ENCODE measurements at regions not wholly inside any gene's neighbourhood (a gene's known extent, or its start where the extent isn't known, plus 50 kb on each side); places are given as distances from the start of the nearest gene placed in this dataset.
"Not testable (repeated sequence)": the region's sequence is repeated elsewhere in the genome, so short reads cannot be mapped to it uniquely, and the experiment has no call there.

DNA sequence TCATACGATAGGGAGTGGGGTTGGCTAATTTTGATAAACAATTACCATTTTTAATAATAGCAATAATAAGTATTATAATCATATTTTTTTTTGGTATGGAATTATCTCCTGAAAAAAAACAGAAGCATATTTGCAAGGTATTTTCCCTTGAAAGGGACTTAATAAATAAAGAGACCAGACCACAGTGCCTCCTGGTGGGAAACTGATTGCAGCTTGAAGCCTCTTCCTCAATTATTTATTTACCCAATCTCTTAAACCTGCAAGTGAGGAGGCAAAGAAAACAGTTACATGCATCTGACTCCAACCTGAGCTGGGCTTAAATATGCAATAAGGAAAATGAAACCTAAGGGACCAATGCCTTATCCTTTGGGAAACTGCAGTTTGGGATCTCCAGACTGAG lies 388.1 kb upstream of the ACO1 start:
- DNase-seq (ENCODE audit: low read depth) = no peak

DNA sequence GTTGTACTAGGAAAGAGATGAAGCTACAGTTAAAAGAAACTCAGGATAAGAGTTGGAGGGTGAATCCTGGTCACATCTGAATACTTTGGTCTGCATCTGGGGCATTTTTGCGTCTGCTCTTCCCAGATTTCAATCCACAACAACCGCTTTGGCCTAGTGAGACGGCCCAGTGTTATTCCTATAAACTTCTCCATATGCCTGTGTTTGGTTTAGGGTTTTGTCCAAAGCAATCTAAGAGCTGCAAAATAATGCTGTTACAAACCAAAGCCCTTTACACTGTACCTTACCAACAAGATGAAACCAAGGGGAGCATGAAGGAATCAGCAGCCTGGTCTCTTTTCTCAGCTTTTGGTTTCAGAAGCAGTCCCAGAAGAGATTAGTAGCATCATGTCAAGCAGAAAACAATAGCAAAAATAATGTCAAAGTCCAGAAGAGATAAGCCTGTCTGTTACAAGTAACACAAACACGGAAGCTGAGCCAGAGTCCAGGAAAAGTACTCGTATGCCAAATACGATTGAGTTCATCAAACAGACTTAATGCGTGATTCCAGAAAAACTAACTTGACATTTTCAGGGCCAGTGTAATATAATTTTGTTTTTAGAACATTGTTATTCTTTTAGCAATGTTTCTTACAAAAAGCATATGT lies 379.9 kb upstream of the ACO1 start:
- no peak for DNase-seq (ENCODE audit: low read depth)

DNA sequence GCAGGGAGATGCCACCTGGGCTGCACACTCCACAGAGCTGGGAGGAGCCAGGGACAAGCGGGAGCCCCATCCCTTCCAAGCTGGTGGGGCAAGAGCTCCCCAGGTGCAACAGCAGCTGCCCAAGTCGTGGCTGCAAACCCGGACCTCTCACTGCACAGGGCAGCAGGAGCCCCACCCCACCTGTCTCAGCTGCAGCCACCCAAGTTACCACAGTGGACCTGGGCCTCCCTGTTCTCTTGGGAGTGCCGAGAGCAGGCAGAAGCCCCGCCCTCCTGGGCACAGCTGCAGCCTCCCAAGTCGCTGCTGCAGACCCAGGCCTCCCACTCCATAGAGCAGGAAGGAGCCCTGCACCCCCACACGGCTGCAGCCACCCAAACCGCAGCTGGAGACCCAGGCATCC lies 374.1 kb upstream of the ACO1 start:
- DNase-seq (ENCODE audit: low read depth) = no peak

DNA sequence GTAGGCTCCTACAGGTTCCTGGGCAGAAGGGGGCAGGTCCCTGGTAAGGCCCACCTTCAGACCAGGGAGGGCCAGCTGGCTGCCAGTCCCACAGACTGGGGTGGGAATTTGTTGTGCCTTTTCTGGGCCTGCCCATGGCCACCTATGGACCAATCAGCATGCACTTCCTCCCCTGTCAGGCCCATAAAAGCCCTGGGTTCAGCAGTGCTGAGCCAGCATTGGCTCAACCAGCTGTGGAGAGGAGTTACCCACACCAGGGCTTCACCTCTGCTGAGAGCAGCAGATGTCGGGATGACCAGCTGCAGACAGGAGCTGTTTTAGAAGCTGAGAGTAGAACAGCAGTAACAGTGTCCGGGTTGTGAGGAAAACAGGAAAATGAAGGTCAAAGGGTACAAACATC lies 373.4 kb upstream of the ACO1 start:
- no peak for DNase-seq (ENCODE audit: low read depth)

DNA sequence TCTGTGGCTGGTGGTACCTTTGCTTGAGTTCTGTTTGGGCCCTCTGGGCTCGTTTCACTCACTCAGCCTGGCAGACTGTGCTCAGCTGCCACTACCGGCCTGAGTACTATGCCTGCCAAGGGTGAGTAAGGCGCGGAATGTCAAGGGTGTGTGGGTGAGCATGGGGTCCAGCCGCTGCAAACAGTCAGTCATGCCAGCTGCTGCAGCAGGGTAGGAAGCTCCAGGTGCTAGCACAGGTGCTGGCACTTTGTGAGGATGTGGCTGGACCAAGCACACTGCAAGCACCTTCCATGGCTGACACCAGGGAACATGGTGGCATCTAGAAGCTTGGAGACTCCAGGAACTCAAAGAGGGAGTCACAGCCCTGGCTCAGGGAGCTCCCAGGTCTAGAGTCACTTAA lies 368.6 kb upstream of the ACO1 start:
- no peak for DNase-seq (ENCODE audit: low read depth)

DNA sequence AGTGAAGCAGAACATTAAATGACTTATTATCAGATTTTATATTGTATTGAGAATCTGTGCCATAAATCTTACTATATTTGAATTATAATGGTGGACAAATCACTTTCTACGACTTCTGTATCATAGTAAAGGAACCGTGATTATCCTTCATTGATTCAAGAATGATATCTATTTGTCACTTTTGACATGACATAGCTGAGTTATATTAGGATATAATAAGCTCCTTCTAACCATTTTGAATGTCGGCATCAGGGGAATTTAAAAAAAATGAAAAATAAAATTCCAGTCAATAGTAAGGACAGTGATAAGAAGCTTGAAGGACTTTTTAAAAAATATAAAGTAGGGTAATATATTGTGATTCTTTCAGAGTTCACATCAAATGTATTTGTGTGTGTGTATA lies 338.9 kb upstream of the ACO1 start:
- DNase-seq (ENCODE audit: low read depth) = no peak

DNA sequence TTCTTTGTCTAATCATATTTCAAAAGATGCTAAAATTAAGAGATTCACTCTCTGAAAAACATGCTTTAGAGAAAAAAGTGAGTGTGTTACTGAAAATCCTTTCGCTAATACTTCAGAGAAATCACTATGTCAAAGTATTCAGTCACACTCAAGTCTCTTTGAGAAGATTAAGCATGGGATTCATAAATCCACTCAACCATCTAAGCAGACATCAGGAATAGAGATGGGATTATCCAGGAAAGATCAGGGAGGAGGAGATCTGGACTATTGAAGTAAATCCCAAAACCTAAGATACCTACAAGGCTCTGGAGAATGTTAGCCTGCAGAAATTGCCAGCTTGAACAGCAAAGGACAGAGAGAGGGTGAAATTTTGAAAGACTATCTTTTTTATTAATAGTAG lies 317.2 kb upstream of the ACO1 start:
- DNase-seq (ENCODE audit: low read depth) = no peak

DNA sequence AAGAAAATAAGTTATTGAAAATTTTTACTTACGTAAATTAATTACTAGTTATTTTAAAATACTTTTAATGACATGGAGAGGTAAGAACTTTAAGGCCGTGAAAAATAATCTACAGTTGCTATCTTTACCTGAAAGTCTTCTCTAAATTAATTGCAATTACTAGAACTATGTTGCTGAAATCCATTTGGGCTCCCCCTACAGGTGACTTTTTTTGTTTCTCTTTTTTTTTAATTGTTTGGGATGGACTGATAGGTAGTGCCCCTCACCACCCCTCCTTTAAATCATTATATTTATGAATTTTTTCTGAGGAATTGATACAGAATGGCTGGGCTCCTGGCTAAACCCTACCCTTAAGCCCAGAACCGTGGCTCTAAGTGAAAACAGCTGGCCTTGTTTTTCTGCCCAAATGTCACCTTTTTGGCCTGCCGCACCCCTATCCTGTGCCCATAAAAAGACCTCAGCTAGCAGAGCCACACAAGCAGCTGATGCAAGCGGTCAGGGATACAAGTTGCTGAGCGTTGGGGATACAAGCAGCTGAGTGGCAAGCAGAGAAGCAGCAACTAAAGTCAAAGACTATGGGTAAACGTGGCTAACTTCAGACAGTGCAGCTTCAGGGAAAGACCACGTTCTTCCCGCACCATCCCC lies 315.2 kb upstream of the ACO1 start:
- no peak for DNase-seq (ENCODE audit: low read depth)

DNA sequence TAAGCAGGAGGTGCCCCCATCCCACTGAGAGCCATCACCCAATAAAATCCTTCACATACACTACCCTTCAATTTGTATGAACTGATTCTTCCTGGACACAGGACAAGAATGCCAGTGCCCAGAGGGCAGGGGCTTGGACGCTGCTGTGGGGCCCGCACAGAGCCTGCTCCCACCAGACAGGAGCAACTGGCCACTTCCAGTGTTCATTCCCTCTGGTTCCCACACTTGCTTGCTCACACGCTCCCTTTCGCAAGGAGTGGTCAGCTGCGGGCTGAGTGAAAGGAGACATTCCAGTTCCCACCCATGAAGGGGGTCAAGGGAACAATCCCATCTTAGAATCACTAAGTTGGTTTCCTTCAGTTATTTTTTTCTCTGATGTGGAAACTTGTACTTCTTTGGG lies 314.5 kb upstream of the ACO1 start:
- no peak for DNase-seq (ENCODE audit: low read depth)

DNA sequence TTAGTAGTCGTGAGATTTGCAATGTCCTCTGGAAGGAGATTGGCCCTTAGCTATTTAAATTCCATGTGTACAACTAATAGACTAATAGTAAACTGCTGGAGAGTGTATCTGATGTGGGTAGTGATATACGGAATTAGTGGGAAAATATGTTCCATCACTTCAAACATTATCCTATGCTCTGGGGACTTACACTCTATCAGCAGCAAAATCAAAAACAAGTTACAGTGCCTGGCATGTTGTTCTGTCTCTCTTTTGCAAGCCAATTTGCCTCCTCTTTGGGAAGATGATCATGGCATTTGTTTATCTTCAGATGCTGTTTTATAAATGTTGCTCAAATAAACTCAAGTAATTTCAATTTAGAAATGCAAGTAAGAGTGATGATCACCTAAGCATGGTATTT lies 311.9 kb upstream of the ACO1 start:
- no peak for DNase-seq (ENCODE audit: low read depth)

DNA sequence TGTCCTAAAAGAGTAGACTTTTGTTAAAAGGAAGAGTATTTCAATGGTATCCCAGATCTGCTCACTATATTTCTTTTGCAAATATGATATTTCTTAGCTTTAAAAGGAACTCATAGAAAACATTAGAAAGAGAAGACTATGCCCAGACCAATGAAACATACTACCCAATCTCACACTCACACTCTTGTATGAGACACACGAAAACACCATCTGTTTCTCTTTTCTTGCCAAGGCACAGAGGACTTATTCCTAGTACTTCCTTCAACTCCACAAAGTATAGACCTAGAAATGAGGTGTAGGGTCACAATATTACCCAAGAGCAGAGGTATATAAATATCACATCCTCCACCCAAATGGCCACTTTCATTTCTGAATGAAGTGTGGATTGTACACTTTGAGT lies 292.4 kb upstream of the ACO1 start:
- DNase-seq (ENCODE audit: low read depth) = no peak

DNA sequence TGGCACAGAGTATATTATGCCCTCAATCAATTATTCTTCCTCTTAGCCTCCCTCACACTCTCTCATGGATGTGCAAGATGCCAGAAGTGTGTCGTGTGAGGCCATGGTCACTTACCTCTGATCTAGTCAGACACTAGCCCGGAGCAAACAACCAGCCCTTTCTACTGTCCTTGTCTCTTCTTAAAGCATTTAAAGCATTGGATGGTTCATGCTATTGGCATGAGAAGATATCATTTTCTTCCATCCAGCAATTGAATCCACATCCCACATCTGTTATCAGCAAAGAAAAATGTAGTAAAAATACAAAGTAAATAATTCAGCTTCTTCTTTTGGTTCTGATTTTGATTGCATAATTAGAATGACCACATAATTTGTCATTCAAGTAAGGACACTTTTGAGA lies 267.2 kb upstream of the ACO1 start:
- DNase-seq (ENCODE audit: low read depth) = no peak

DNA sequence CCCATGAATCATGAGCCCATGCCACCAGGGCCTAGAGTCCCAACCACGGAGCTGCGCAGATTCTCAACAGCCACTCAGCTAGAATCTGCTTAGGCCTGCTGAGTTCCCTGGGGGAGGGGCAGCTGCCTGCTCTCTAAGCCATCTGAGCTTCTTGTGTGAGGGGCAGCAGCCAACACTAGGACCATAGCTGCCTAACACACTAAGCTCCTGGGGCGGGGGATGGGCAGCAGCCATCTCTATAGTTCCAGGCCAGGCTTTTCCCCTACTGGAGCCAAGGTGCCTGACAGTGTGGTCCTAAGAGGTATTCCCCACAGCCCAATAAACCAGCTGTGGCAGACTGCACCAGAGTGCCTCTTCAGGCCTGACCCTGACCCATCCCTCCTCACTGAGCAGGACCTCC lies 255.9 kb upstream of the ACO1 start:
- DNase-seq (ENCODE audit: low read depth) = no peak

DNA sequence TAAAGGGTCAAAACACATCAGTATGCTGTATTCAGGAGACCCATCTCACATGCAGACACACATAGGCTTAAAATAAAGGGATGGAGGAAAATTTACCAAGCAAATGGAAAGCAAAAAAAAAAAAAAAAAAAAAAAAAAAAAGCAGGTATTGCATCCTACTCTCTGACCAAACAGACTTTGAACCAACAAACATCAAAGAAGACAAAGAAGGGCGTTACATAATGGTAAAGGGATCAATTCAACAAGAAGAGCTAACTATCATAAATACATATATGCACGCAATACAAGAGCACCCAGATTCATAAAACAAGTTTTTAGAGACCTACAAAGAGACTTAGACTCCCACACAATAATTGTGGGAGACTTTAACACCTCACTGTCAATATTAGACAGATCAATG lies 253.7 kb upstream of the ACO1 start:
- not testable (repeated sequence) for DNase-seq (ENCODE audit: low read depth)

DNA sequence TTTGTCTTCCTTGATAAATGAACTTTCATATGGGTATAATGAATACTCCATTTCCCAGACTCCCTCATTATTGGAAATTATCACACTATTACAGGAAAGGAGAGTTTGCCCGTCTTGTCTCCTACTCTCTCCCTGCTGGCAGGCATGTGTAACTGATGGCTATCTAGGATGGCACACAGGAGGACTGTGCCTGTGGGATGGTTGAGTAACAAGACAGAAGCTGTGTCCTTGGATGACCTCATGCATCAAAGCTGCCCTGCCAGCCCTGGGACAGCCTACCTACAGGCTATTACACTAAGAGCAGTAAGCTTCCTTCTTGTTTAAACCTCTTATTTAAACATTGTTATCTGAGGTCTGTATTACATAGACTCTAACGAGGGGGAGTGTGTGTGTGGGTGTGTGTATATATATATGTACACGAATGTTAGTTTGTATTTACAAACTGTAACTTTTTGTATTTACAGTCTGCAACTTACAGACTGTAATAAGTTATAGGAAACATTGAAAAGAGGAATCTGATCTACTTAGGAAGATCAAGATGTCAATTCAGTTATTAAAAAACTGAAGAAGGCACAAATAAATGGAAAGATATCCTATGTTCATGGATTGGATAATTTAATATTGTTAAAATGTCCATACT lies 247.6 kb upstream of the ACO1 start:
- no peak for DNase-seq (ENCODE audit: low read depth)

DNA sequence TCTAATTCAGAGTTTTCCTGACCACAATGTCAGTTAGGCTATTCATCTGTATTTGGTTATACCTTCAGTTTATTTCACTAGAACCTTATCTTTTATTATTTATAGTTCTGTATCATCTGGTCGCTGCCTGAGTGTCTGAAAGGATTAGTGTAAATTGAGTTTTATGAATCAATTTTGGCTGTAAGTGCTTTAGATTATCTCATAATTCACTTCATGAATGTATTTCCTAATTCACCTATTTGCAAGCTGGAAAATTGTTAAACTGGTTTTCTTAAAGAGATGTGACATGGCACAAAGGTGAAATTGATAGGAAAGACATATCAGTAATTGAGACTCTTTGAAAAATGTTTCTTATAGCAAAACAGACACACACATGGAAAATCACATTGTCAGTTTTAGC lies 242.4 kb upstream of the ACO1 start:
- DNase-seq (ENCODE audit: low read depth) = no peak

DNA sequence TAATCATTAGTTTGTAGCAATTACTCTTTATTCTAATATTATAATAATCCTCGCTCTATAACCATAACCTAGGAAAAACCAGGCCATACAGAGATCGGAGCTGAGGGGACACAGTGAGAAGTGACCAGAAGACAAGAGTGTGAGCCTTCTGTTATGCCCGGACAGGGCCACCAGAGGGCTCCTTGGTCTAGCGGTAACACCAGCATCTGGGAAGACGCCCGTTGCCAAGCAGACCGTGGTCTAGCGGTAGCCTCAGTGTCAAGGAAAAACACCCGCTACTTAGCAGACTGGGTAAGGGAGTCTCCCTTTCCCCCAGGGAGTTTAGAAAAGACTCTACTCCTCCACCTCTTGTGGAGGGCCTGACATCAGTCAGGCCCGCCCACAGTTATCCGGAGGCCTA lies 235.9 kb upstream of the ACO1 start:
- DNase-seq (ENCODE audit: low read depth) = not testable (repeated sequence)

DNA sequence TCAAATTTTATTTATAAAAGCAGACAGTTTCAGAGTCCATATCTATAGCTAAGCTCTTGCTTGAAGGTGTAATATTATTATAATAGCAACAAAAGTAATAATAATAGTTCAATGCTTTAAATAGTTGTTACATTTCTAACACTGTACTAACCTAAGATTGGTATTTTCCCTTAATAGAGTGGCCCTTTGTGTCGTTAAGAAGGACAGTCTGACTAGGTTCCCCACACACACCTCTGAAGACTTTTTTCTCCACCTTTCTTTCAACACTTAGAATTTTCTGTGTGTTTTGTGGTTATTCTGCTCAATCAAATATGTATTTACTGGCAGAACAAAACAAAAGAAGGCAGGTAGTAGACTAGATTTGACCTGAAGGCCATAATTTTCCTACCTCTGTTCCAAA lies 223.2 kb upstream of the ACO1 start:
- no peak for DNase-seq (ENCODE audit: low read depth)

DNA sequence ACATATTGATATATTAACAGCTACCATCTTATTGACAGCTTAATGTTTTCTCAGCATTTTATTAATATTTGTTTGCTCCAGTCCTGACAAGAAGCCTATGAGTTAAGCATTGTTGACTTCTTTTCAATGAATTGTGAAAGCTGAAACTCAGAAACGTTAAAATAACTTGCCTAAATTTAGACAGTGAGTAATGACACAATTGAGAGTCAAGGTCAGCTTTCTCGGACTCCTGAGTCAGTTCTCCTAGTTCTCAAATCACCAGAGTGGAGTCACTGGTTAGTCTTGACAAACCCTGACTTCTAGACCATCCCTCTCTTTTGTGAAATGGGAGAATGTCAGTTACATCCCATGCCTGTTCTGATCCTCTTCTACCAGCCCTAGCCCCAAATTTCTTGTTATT lies 222.7 kb upstream of the ACO1 start:
- no peak for DNase-seq (ENCODE audit: low read depth)

DNA sequence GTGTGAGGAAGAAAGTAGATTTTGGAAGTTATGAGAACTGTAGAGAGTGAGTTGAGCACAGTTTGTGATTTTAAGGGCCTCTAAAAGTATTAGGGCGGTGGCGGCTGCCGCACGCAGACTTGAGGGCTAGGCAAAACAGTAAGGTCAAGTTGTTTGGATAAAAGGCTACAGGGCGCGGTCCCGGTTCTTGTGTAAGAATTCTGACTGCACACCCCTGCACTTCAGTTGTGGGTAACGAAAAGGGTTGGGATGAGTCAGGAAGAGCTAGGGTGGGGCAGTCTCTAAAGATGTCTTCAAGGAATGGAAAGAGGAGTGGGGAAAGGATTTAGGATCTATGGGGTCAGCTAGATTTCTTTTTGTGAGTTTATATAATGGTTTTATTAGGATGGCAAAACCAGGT lies 218.1 kb upstream of the ACO1 start:
- DNase-seq (ENCODE audit: low read depth) = not testable (repeated sequence)

DNA sequence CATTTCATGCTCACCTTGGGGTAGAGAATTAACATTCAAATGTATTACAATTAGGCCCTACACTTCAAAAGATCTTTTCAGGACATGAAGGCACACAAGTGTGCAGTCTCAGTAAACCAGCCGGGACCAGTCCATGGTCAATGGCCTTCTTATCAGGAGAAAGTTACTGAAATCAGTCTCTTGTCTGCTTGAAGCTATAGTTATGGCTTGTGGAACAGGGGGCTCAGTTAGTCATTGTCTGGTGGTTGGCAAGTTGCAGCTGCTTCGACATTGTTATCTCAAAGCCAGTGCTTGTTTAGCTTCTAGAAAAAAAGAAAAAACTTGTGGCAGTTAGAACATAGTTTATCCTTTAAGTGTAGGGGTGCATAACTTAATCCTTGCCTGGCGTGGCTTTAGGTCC lies 213.1 kb upstream of the ACO1 start:
- DNase-seq (ENCODE audit: low read depth) = no peak

DNA sequence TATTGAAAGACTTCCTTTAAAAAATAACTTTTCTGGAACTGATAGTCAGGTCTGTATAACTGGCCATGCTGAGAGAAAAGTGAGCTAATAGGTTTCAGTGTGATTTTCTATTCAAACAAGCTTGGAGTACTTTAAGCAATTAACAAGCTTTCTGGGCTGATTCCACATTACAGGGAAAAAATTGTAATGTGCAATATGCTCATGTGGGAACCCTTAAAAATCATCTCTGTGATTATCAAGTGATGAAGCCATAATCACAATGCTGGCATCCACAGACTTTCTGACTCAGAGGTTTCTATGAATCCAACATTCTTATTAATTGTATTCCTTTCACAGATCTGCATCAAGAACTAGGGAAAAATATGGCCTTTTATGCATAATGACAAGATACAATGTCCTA lies 212.2 kb upstream of the ACO1 start:
- DNase-seq (ENCODE audit: low read depth) = no peak

DNA sequence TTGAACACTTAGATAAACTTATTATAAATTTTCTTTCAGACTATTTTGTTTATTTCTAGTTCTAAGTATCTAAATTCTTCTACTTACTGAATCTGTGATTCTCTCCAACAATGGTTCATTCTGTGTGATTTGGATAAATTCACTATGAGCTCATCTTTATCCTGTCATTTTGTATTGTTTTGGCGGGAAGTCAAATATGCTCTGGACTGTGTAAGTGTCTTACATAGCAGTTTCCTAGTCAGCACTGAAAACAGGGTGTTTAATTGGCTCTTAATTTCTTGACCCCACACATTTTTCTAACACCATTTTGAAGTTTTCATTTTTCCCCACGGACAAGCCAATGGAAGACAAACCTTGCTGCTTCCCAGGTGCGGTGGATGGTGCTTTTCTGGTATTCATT lies 207.0 kb upstream of the ACO1 start:
- DNase-seq (ENCODE audit: low read depth) = no peak

DNA sequence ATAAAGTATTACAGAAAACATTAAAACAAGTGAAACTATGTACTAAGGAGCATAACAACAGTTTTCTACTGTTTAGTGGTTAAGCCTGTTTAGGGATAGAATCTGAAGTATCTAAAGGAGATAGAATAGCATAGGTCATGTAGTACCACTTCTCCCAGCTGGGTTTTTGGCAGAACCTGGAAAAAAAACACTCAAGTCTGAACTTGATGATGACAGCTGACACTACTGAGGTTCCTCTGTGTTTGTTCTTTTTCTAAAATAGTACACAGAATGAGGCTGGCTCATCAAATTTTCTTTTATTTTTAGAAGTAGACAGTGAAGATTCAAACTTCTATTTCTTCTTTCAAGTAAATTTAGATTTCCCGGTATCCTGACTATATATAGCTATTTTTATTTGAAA lies 203.8 kb upstream of the ACO1 start:
- no peak for DNase-seq (ENCODE audit: low read depth)

Data from amniotic epithelial cell (primary cell).